ENCODE measurements at regions not wholly inside any gene's neighbourhood (a gene's known extent, or its start where the extent isn't known, plus 50 kb on each side); places are given as distances from the start of the nearest gene placed in this dataset.

- H3K4me3 ChIP-seq (ENCODE audit: low read length), result no peak overlapping the region
- no peaks in the 10 kb centered on the region for H3K9me2 ChIP-seq (replicated peaks; ENCODE audit: control insufficient read depth, low read length)
- H3K27ac ChIP-seq (ENCODE audit: low read depth, low read length), result no peak overlapping the region
- H3K9me3 ChIP-seq (ENCODE audit: control insufficient read depth, insufficient read depth, low read length), result peaks cover 15% of the 10 kb centered on the region; the same call in 1 of the 2 replicates
- no peaks in the 10 kb centered on the region for H3K4me1 ChIP-seq (ENCODE audit: control insufficient read depth, low read length)
- peaks cover 6% of the 10 kb centered on the region; the same call in 1 of the 2 replicates for H3F3A ChIP-seq (ENCODE audit: control insufficient read depth, insufficient read depth)
- no peaks in the 10 kb centered on the region for H4K20me1 ChIP-seq (ENCODE audit: control insufficient read depth, insufficient read depth, low read depth, low read length)
- H3K36me3 ChIP-seq (ENCODE audit: control insufficient read depth, low read length), result no peaks in the 10 kb centered on the region
- H3K4me2 ChIP-seq (ENCODE audit: low read length), result no peak overlapping the region
- no peak for TF ChIP-seq EZH2phosphoT487 (IDR thresholded peaks at IDR 0.05; ENCODE audit: borderline replicate concordance, low read length)
- no peak for TF ChIP-seq CTCF (IDR thresholded peaks at IDR 0.05; ENCODE audit: low read depth, low read length, poor library complexity, severe bottlenecking)
- H3K79me2 ChIP-seq (ENCODE audit: control insufficient read depth, low read length), result no peaks in the 10 kb centered on the region
- H3K27me3 ChIP-seq (ENCODE audit: control insufficient read depth, low read length), result no peaks in the 10 kb centered on the region
Observed at GRCh38 chr6:80622641-80623040, 516.2 kb downstream of the BCKDHB start.

DNA sequence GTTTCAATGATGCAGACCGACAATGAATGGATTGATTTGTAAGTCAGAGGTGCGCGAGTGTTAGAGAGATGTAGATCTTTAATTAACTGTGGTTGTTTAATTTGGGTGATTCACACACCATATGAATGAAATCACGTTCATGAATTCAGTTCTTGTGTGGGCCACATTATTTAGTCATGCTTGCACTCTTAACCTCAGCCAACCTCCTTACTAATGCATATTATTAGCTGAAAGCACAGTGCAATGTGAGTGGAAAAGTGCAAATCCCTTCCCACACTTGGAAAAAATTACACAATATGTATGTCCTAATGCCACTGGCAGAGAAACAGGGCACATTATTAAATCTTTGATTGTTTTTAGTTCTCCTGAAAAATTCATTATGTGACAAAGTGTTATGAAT lies 512.5 kb downstream of the BCKDHB start:
- Histone ChIP-seq H4K20me1 (ENCODE audit: control insufficient read depth, insufficient read depth, low read depth, low read length) (no peaks in the 10 kb centered on the region), H3K4me1 (ENCODE audit: control insufficient read depth, low read length) (no peaks in the 10 kb centered on the region), H3K4me3 (ENCODE audit: low read length) (no peak overlapping the region), H3K4me2 (ENCODE audit: low read length) (no peak overlapping the region), H3F3A (ENCODE audit: control insufficient read depth, insufficient read depth) (peaks cover 6% of the 10 kb centered on the region; the same call in 1 of the 2 replicates), H3K27me3 (ENCODE audit: control insufficient read depth, low read length) (no peaks in the 10 kb centered on the region), H3K36me3 (ENCODE audit: control insufficient read depth, low read length) (no peaks in the 10 kb centered on the region), H3K27ac (ENCODE audit: low read depth, low read length) (no peak overlapping the region), H3K9me3 (ENCODE audit: control insufficient read depth, insufficient read depth, low read length) (peaks cover 14% of the 10 kb centered on the region; the same call in 1 of the 2 replicates), H3K9me2 (replicated peaks; ENCODE audit: control insufficient read depth, low read length) (no peaks in the 10 kb centered on the region), H3K79me2 (ENCODE audit: control insufficient read depth, low read length) (no peaks in the 10 kb centered on the region)
- TF ChIP-seq CTCF (IDR thresholded peaks at IDR 0.05; ENCODE audit: low read depth, low read length, poor library complexity, severe bottlenecking), result no peak
- TF ChIP-seq EZH2phosphoT487 (IDR thresholded peaks at IDR 0.05; ENCODE audit: borderline replicate concordance, low read length), result no peak

GRCh38 chr6:80610846-80611245 lies 504.4 kb downstream of the BCKDHB start:
- Histone ChIP-seq H3K4me1 (ENCODE audit: control insufficient read depth, low read length) (no peaks in the 10 kb centered on the region), H3K4me2 (ENCODE audit: low read length) (no peak overlapping the region), H3K27ac (ENCODE audit: low read depth, low read length) (no peak overlapping the region), H3K9me2 (replicated peaks; ENCODE audit: control insufficient read depth, low read length) (no peaks in the 10 kb centered on the region), H3K79me2 (ENCODE audit: control insufficient read depth, low read length) (no peaks in the 10 kb centered on the region), H3K36me3 (ENCODE audit: control insufficient read depth, low read length) (no peaks in the 10 kb centered on the region), H3F3A (ENCODE audit: control insufficient read depth, insufficient read depth) (no peaks in the 10 kb centered on the region), H3K27me3 (ENCODE audit: control insufficient read depth, low read length) (no peaks in the 10 kb centered on the region), H4K20me1 (ENCODE audit: control insufficient read depth, insufficient read depth, low read depth, low read length) (no peaks in the 10 kb centered on the region), H3K4me3 (ENCODE audit: low read length) (no peak overlapping the region), H3K9me3 (ENCODE audit: control insufficient read depth, insufficient read depth, low read length) (no peaks in the 10 kb centered on the region)
- TF ChIP-seq EZH2phosphoT487 (IDR thresholded peaks at IDR 0.05; ENCODE audit: borderline replicate concordance, low read length), result no peak
- no peak for TF ChIP-seq CTCF (IDR thresholded peaks at IDR 0.05; ENCODE audit: low read depth, low read length, poor library complexity, severe bottlenecking)

All from DOHH2 (cell line).